ENCODE measurements at regions not wholly inside any gene's neighbourhood (a gene's known extent, or its start where the extent isn't known, plus 50 kb on each side); places are given as distances from the start of the nearest gene placed in this dataset.

DNA sequence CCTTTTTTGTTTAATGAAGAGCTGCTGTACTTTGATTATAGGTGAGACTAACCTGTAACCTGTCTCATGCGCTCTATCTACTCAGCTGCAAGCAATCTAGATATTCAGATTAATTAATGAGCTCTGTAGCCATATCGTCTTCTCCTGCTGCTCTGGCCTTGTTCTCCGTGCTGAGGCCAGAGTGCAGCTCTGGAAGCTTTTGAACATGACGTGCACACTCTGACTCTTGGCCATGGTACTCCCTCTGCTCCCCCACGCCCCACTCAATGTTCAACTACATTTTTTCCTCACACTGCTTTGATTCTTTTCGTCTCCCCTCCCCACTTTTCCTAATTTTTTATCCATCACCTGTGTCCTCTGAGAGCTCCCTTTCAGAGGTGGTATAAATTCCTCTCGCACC is 751.8 kb downstream of the FGF9 start:
- Histone ChIP-seq H3K14ac (ENCODE audit: insufficient read depth, low read length) (no peak overlapping the region), H3K27me3 (ENCODE audit: insufficient read depth, low read length) (no peaks in the 10 kb centered on the region), H3K9me3 (ENCODE audit: control insufficient read depth, low read depth, low read length) (no peaks in the 10 kb centered on the region), H2AFZ (ENCODE audit: low read length) (no peak overlapping the region), H2BK15ac (ENCODE audit: low read depth, low read length) (no peak overlapping the region), H2BK120ac (ENCODE audit: low read depth, low read length, poor library complexity, severe bottlenecking) (no peak overlapping the region), H2BK20ac (ENCODE audit: low read depth, low read length, poor library complexity, severe bottlenecking) (no peak overlapping the region), H3K23me2 (ENCODE audit: insufficient read length, low read depth, low read length, poor library complexity, severe bottlenecking) (no peaks in the 10 kb centered on the region), H4K20me1 (ENCODE audit: control insufficient read depth, insufficient read depth, insufficient read length) (no peaks in the 10 kb centered on the region), H3T11ph (ENCODE audit: low read length) (no peak overlapping the region), H3K4me1 (ENCODE audit: insufficient read depth, low read length) (no peaks in the 10 kb centered on the region), H3K4ac (ENCODE audit: low read depth, low read length) (no peak overlapping the region), H3K4me2 (ENCODE audit: insufficient read depth, insufficient read length, low read length) (no peak overlapping the region), H4K5ac (ENCODE audit: insufficient read length, low read depth, low read length) (no peak overlapping the region), H2AK5ac (ENCODE audit: insufficient read length, low read length) (no peak overlapping the region), H3K18ac (ENCODE audit: insufficient read length, low read depth, low read length) (no peak overlapping the region), H3K23ac (ENCODE audit: insufficient read length, low read depth, low read length) (no peak overlapping the region), H3K79me1 (ENCODE audit: insufficient read depth, low read depth, low read length, poor library complexity, severe bottlenecking) (no peaks in the 10 kb centered on the region), H4K8ac (replicated peaks; ENCODE audit: insufficient read length, low read depth, low read length) (no peak overlapping the region), H3K27ac (ENCODE audit: insufficient read length, low read depth, low read length) (no peak overlapping the region), H3K9ac (ENCODE audit: extremely low read depth, insufficient read length, low read length) (no peak overlapping the region), H2BK5ac (ENCODE audit: insufficient read length, low read length) (no peak overlapping the region), H4K91ac (ENCODE audit: insufficient read length, low read depth, low read length) (no peak overlapping the region), H3K56ac (ENCODE audit: insufficient read length, low read depth, low read length) (no peak overlapping the region), H2BK12ac (ENCODE audit: insufficient read length, low read depth, low read length) (no peak overlapping the region), H3K79me2 (ENCODE audit: insufficient read depth, low read length) (no peaks in the 10 kb centered on the region)
- TF ChIP-seq, protein P1, sequence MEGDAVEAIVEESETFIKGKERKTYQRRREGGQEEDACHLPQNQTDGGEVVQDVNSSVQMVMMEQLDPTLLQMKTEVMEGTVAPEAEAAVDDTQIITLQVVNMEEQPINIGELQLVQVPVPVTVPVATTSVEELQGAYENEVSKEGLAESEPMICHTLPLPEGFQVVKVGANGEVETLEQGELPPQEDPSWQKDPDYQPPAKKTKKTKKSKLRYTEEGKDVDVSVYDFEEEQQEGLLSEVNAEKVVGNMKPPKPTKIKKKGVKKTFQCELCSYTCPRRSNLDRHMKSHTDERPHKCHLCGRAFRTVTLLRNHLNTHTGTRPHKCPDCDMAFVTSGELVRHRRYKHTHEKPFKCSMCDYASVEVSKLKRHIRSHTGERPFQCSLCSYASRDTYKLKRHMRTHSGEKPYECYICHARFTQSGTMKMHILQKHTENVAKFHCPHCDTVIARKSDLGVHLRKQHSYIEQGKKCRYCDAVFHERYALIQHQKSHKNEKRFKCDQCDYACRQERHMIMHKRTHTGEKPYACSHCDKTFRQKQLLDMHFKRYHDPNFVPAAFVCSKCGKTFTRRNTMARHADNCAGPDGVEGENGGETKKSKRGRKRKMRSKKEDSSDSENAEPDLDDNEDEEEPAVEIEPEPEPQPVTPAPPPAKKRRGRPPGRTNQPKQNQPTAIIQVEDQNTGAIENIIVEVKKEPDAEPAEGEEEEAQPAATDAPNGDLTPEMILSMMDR (conservative IDR thresholded peaks at IDR 0.05) = no peak
- no CpG with 5 or more reads among the region's 7 CpGs for WGBS (ENCODE audit: extremely low coverage, insufficient read length, low lambda C conversion rate)
- no peaks in the 10 kb centered on the region for H3K4me1 Mint-ChIP-seq
- no peak overlapping the region for H3K4me3 Mint-ChIP-seq
- DNase-seq = no peak
- no peaks in the 10 kb centered on the region for H3K27me3 Mint-ChIP-seq (ENCODE audit: low read depth)
- no peaks in the 10 kb centered on the region for H3K9me3 Mint-ChIP-seq
- H3K27ac Mint-ChIP-seq = no peak overlapping the region
- no peaks in the 10 kb centered on the region for H3K36me3 Mint-ChIP-seq (ENCODE audit: insufficient read depth in 1 of 3, low read depth in 3 of 3)
